DND-41 (cell line): ENCODE measurements at regions not wholly inside any gene's neighbourhood (a gene's known extent, or its start where the extent isn't known, plus 50 kb on each side); places are given as distances from the start of the nearest gene placed in this dataset.

Experiments used
- ATAC-seq: fragments of 200-7000 bp; cut with Tn5 transposase; 3 replicates; pipeline ENCODE4 v1.9.1; 2021; ENCODE audit warnings: low read depth; ENCODE audit not compliant: insufficient read depth
- DNase-seq: peaks from one replicate; pipeline ENCODE4 v3.0.0-alpha.2; 2020
- H2AFZ ChIP-seq: 2 replicates; pipeline ENCODE4 v1.6.0; 2012; ENCODE audit warnings: low read depth, low read length
- H3K27ac ChIP-seq: 2 replicates; pipeline ENCODE4 v1.5.1; 2012; ENCODE audit warnings: low read length, inconsistent platforms
- H3K27me3 ChIP-seq: fragments of 200-600 bp; sonication (generic); 2 replicates; pipeline ENCODE4 v1.6.0; 2012; ENCODE audit warnings: low read length, mild to moderate bottlenecking, inconsistent platforms; ENCODE audit not compliant: insufficient read depth, poor library complexity
- H3K36me3 ChIP-seq: 2 replicates; pipeline ENCODE4 v1.5.1; 2012; ENCODE audit warnings: low read length, inconsistent platforms; ENCODE audit not compliant: insufficient read depth
- H3K4me1 ChIP-seq: 2 replicates; pipeline ENCODE4 v1.5.1; 2012; ENCODE audit warnings: mild to moderate bottlenecking, low read length; ENCODE audit not compliant: insufficient read depth
- H3K4me2 ChIP-seq: 2 replicates; pipeline ENCODE4 v1.6.0; 2012; ENCODE audit warnings: mild to moderate bottlenecking, moderate library complexity, low read length, inconsistent platforms; ENCODE audit not compliant: insufficient read depth
- H3K4me3 ChIP-seq, 2 experiments: fragments of 200-600 bp in 1 of 2; shearing (Covaris generic) in 1 of 2; 2 replicates each; pipeline ENCODE4 v1.5.1; 2012 to 2016; ENCODE audit warnings: inconsistent platforms in 2 of 2, low read length in 2 of 2, mild to moderate bottlenecking in 2 of 2, low read depth in 1 of 2, moderate library complexity in 1 of 2
- H3K79me2 ChIP-seq: 2 replicates; pipeline ENCODE4 v1.6.0; 2012; ENCODE audit warnings: low read length, inconsistent platforms; ENCODE audit not compliant: insufficient read depth
- H3K9ac ChIP-seq: 2 replicates; pipeline ENCODE4 v1.6.0; 2012; ENCODE audit warnings: low read depth, mild to moderate bottlenecking, inconsistent platforms, low read length, moderate library complexity
- H3K9me3 ChIP-seq: 2 replicates; pipeline ENCODE4 v1.5.1; 2012; ENCODE audit warnings: low read length, moderate library complexity, mild to moderate bottlenecking, inconsistent platforms; ENCODE audit not compliant: insufficient read depth, severe bottlenecking
- H4K20me1 ChIP-seq: 2 replicates; pipeline ENCODE4 v1.6.0; 2012; ENCODE audit warnings: low read length; ENCODE audit not compliant: insufficient read depth
- EZH2 ChIP-seq: IDR thresholded peaks from 3 replicates; pipeline ENCODE4 v1.6.1; 2012; ENCODE audit warnings: borderline replicate concordance, low read depth, mild to moderate bottlenecking, moderate library complexity, low read length, inconsistent platforms; ENCODE audit not compliant: severe bottlenecking
- TF ChIP-seq, protein P1 (sequence below): IDR thresholded peaks from 2 replicates; pipeline ENCODE4 v1.5.1; 2012; ENCODE audit warnings: borderline replicate concordance, low read length, moderate library complexity, mild to moderate bottlenecking; ENCODE audit not compliant: poor library complexity, severe bottlenecking; ENCODE audit errors: extremely low read depth

DNA sequence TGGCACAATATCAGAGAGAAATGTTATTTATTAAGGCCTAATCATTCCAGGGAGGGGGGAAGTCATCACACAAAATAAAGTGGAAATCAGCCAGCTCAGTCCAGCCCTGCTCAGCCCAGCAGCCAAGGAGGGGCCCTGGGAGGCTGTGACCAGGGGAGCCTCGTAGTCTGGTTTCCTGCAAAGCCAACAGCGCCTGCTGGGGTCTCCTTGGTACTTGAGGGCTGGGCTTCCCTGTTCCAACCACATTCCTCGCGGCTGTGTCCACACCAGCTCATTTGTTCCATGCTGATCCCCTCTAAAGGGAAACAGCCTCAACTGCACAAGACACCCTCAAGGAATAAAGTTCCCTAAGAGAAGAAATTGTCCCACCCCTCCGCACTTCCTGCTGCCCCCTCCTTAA lies 154.0 kb downstream of the TMEM132E start:
- H3K27ac ChIP-seq, result no peak overlapping the region
- H3K27me3 ChIP-seq, result peaks cover 22% of the 10 kb centered on the region
- H3K4me1 ChIP-seq, result no peaks in the 10 kb centered on the region
- no peak overlapping the region for H3K9ac ChIP-seq
- DNase-seq, result no peak
- H3K79me2 ChIP-seq, result no peaks in the 10 kb centered on the region
- H3K36me3 ChIP-seq, result no peaks in the 10 kb centered on the region
- H3K4me2 ChIP-seq, result no peak overlapping the region
- no peaks in the 10 kb centered on the region for H3K9me3 ChIP-seq
- no peak for TF ChIP-seq EZH2
- TF ChIP-seq, protein P1, sequence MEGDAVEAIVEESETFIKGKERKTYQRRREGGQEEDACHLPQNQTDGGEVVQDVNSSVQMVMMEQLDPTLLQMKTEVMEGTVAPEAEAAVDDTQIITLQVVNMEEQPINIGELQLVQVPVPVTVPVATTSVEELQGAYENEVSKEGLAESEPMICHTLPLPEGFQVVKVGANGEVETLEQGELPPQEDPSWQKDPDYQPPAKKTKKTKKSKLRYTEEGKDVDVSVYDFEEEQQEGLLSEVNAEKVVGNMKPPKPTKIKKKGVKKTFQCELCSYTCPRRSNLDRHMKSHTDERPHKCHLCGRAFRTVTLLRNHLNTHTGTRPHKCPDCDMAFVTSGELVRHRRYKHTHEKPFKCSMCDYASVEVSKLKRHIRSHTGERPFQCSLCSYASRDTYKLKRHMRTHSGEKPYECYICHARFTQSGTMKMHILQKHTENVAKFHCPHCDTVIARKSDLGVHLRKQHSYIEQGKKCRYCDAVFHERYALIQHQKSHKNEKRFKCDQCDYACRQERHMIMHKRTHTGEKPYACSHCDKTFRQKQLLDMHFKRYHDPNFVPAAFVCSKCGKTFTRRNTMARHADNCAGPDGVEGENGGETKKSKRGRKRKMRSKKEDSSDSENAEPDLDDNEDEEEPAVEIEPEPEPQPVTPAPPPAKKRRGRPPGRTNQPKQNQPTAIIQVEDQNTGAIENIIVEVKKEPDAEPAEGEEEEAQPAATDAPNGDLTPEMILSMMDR, result no peak
- no peak overlapping the region for H3K4me3 ChIP-seq
- ATAC-seq, result no peak
- H4K20me1 ChIP-seq, result no peaks in the 10 kb centered on the region
- H2AFZ ChIP-seq, result no peak overlapping the region

DNA sequence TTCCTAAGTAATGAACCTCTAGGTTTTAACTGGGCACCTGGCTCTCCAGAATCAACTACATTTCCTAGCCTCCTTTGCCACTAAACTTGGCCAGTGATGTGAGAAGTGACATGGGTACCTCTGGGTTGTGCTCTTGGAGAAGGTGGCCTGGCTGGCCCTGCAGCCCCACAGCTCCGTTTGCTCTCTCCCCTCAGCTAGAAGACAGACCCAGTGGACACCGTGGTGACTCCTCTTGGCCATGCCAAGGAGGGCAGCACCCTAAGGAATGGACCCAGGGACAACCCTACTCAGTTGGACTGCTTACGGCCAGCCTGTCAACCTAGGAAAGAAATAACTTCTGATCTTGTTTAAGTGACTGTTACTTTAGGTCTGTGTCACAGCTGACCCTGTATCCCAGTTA lies 151.4 kb downstream of the TMEM132E start:
- TF ChIP-seq, protein P1, result no peak
- TF ChIP-seq EZH2, result no peak
- Histone ChIP-seq H3K27ac (no peak overlapping the region), H3K9ac (no peak overlapping the region), H3K27me3 (peaks cover 16% of the 10 kb centered on the region), H3K36me3 (no peaks in the 10 kb centered on the region), H3K9me3 (no peaks in the 10 kb centered on the region), H3K4me2 (no peak overlapping the region), H3K4me1 (no peaks in the 10 kb centered on the region), H4K20me1 (no peaks in the 10 kb centered on the region), H2AFZ (no peak overlapping the region), H3K79me2 (no peaks in the 10 kb centered on the region), H3K4me3 (no peak overlapping the region)
- DNase-seq, result no peak
- ATAC-seq, result no peak

DNA sequence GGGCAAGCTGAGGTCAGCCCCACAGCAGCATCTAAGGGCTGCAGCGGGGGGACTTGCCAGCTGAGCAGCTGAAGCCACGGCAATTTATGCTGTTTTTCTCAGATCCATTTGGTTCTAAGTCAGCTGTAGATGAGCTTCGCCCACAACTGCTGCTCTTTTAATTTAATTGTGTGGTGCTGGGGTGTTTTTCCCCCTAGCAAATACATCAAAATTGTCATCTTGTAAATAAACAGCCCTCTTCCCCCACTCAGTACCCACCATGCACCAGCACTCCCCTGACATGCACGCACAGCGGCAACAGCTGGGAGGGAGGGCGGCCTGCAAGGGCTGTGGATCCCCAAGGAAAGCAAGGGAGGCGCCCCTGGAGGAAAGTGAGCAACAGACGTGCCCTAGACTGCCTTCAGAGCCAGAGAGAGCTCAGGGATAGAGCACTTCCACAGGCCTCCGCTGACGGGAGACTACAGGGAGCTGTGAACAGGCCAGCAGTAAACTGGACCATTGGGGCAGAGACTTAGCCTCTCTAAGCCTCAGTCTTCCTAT lies 149.5 kb downstream of the TMEM132E start:
- H3K4me2 ChIP-seq, result no peak overlapping the region

More for the DNA sequence above, 149.5 kb downstream of the TMEM132E start:
- Histone ChIP-seq H3K36me3 (no peaks in the 10 kb centered on the region), H3K79me2 (no peaks in the 10 kb centered on the region), H3K27me3 (peaks cover 14% of the 10 kb centered on the region), H3K9me3 (no peaks in the 10 kb centered on the region), H3K4me3 (no peak overlapping the region), H3K27ac (no peak overlapping the region), H4K20me1 (no peaks in the 10 kb centered on the region; the same call in 1 of the 2 replicates), H2AFZ (no peak overlapping the region), H3K9ac (no peak overlapping the region), H3K4me1 (no peaks in the 10 kb centered on the region)
- ATAC-seq (no peak), DNase-seq (no peak)
- no peak for TF ChIP-seq EZH2
- TF ChIP-seq, protein P1, result no peak
